HG03175 (cell line): ENCODE measurements at regions not wholly inside any gene's neighbourhood (a gene's known extent, or its start where the extent isn't known, plus 50 kb on each side); places are given as distances from the start of the nearest gene placed in this dataset.

Experiments used
- ATAC-seq: cut with Tn5 transposase; IDR thresholded peaks from one replicate; pipeline ENCODE4 v1.9.1; 2021; ENCODE audit warnings: mild to moderate bottlenecking, moderate library complexity; ENCODE audit not compliant: unreplicated experiment

DNA sequence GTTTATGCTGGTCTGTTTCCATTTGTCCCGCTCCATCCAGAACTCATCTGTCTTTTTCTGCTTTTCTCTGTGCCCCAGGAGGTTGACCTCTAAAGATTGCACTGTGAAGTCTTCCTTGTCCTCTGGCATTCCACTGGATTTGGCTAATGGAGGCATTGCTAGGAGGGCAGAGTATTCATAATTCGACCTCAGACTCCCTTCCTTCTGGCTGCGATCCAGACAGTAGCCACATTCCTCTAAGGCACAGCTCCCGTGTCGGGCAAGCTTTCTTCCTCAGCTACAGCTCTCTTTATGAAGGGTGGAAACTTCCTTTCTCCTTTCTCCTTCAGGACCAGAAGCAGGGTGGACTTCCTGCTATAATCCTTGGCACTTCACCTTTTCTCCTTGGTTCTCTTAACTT, 175.9 kb downstream of the BAMBI start:
- no peak for ATAC-seq

DNA sequence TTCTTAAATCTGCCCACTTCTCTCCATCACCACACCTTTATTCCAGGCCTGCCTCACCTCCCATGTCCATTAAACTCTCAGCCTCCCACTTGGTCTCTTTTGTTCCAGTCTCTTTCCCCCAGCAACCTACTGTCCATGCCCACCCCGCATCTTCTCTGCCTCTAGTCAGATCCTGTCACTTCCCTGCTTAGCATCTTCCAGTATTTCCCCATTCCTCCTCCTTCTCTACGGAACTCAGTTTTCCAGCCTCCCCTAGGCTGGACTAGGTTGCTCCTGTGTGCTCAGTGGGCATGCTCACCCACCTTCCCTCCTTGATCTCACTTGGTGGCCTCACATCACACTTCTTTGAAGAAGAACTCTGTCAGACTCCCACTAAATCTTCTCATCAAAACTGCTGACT, 179.8 kb downstream of the BAMBI start:
- ATAC-seq = no peak

- ATAC-seq = no peak
Observed at GRCh38 chr10:28858646-28859045, 181.3 kb downstream of the BAMBI start.

- no peak for ATAC-seq
Observed at GRCh38 chr10:28859791-28860190, 182.5 kb downstream of the BAMBI start.

DNA sequence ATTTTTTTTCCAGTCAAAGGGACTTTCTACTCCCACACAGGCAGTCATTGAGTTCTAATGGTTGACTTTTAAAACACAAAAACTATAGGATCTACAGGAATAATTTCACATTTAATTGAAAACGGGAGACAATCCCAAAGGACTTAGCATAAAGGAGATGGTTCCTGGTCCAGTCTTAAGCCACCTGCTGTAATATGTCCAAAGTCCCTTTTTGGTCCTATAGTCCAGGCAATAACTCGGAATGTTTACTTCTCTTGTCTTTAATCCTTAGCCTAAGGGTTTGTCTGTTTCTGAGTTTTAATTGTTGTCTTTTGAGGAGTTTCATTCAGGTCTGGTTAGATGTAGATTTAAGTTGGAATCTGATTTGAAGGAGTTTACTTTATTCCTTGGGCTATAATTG, 184.9 kb downstream of the BAMBI start:
- ATAC-seq = no peak

DNA sequence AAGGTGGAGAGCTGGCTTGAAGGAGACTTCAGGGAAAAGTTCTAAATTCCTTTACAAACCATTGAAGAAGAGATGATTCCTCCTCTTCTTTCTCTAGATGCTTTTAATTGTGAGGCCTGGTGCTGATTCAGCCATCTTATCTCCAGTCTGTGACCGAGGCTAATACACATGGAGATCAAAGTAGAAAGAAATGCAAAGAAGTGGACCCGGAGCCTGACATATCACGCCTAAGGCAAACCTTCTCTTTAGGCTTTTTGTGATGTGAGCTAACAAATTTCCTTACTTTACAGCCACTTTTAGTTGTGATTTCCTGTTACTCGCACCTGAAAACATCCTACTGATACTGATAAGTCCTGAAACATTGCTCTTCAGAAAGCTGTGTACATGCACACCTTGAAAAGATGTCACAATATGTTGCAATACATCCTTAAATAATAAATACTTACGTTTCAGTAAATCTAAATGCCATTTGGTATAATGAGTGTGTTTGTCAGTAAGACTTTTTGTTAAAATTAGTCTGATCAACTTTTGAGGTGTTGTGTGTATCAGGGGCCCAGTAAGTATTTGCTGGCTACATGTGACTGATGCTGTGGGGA, 192.4 kb downstream of the BAMBI start:
- ATAC-seq = no peak

DNA sequence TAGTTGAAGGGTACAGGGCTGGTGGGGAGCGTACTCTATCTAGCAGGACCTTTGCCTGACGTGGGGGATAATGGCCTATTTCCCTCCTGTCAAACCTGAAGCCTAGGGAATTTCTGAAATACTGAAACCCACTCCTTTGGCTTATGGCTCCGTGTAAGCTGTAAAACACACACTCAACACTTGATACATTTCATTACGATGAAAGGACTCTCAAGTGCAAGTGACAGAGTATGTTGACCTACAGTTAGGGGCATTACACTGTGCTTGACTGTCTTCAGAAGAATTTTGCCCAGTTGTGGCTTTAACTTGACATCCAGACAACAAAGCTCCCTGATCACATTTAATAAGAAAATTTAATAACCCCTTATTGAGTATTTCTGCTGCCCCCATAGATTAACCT, 194.3 kb downstream of the BAMBI start:
- no peak for ATAC-seq

- no peak for ATAC-seq
Observed at GRCh38 chr10:28872587-28873165, 195.4 kb downstream of the BAMBI start.

DNA sequence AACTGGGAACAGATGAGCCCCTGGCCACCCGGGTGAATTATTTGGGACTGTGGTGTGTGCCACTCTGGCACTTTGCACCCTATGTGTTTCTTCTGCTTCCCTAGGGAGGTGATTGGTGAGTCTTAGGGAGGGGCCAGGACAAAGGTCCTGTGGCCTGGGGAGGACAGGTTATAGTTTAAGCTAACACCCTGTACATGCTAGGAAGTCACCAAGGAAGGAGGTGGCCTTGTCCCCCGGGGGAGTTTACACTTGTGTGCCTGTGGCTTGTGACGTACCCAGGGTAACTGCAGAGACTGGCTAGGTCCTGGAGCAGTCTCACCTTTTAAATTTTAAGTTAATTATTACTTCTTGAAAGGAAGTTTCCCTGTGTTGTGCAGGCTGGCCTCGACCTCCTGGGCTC, 196.2 kb downstream of the BAMBI start:
- ATAC-seq = peak; percentile 91

DNA sequence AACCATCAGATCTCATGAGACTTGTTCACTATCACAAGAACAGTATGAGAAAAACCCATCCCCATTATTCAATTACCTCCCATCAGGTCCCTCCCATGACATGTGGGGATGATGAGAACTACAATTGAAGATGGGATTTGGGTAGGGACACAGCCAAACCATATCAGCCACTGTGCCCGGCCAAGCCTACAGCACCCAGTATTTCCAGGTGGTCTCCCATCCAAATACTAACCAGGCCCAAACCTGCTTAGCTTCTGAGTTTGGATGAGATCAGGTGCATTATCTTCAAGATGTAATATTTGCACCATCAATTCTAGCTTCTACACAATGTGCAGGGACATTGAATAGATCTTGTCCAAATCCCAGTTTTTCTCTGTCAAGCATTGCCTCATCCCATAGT, 196.9 kb downstream of the BAMBI start:
- no peak for ATAC-seq

- ATAC-seq = no peak
Observed at GRCh38 chr10:28875549-28876081, 198.3 kb downstream of the BAMBI start.

GRCh38 chr10:28878236-28878970, 201.1 kb downstream of the BAMBI start:
- no peak for ATAC-seq

DNA sequence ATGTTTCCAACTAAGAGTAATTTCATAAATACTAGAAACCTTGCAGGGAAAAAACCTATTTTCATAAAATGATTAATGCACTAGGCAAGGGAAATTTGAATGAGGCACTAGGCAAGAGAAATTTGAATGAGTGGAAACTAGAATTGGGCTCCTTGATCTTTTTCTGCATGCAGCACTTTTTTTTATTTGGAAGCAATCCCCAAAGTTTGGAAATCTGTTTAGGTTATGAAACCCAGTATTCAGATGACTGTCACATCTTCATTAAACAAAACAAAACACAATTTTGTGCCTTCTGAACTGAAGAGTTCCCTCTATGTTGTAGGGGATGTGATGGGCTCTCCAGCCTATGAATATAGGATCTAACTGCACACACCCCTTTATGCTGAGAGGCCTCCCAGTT, 201.9 kb downstream of the BAMBI start:
- ATAC-seq = no peak

DNA sequence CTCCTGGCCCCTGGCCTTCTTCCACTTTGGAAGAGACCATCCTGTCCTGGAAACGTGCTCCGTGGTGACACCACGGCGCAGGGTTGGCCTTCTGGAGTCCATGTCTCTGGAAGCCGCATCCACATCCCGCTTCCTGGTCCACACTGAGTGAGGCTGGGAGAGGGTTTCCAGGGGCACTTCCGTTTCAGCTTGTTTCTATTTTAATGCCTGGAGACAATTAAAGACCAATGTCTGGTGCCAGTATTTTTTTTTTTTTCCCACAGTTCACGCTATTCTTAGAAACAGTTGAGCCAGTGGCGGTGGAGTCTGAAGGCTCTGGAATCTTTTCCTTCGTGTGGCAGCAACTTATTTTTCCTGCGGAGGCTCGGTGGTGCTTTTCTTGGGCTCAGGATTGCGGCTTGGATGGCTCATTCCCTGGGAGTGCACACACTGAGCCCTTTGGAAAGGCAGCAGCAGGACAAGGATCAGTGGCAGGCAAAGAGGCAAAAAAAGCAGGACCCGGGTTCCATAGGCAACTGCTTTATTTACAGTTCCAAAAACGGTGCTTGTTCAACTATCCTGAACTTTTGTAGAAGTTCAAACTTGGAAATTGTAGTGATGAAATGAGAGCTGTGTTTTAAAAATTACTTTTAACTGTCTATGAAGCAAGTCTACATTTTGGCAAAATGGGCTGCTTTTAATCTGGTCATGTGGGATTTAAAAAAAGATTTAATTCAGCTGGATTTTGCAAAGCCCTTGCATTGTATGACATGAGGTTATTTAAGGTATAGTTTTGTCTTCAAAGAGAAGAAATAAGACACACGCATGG, 202.8 kb downstream of the BAMBI start:
- no peak for ATAC-seq

GRCh38 chr10:28880683-28880950, 203.3 kb downstream of the BAMBI start:
- ATAC-seq = no peak

GRCh38 chr10:28881171-28881882, 204.0 kb downstream of the BAMBI start:
- ATAC-seq = no peak

DNA sequence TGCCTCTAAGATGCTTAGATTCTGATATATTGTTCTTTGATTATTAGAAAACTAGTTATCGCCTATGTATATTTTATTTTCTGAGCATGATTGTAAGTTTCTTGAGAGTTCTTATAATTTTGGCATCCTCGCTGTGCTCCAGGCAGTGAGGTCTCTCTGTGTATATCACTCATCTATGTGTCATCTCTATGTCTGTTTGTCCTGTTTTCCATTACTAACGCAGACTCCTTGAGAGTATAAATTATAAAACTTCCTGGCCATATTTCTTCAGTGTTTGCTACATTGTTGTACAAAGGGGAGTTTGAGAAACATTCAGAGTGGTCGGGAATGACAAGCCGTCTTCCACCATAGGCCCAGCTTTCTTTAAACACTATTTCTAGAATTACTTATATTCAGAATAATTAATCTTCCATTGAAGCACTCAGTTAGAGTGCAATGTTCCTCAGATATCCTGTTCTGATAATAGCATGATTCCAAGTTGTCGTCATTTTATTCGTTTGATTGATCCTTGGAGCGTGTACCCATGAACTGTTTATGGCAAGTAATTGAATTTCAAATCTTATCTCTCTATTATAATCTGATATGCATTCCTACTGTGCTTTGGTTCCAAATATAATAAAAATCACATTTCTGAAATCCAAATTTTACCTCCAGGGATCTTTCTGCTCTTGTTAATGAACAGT, 206.6 kb downstream of the BAMBI start:
- no peak for ATAC-seq

- no peak for ATAC-seq
Observed at GRCh38 chr10:28890121-28890950, 213.0 kb downstream of the BAMBI start.

DNA sequence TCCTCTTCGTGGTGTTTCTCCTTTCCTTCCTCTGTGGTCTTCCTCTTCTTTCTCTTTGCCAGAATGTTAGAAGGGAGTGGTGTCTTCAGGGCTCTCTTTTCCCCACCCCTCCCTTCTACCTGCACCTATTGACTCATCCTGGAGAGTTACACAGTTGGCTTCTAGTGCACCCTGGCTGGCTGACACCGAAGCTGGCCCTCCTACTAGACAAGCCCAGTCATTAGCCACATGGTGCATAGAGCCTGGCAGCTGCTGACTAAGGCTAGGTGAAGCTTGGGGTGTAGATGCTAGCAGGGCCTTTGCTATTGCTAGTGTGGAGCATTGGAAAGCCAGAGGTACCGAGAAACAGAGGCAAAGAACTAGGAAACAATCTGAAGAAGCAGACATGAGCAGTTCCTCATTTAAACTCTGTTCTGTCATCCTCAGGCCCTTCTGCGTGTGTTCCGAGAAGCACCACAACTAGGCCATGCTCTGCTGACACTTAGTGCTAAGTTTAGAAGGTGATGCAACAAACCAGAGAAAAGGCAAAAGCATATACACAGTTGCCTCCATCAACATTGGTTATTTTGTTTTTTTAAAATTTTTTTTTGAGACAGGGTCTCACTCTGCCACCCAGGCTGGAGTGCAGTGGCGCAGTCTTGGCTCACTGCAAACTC, 213.9 kb downstream of the BAMBI start:
- no peak for ATAC-seq
